ENCODE measurements at regions not wholly inside any gene's neighbourhood (a gene's known extent, or its start where the extent isn't known, plus 50 kb on each side); places are given as distances from the start of the nearest gene placed in this dataset.

- TF ChIP-seq, protein P1, sequence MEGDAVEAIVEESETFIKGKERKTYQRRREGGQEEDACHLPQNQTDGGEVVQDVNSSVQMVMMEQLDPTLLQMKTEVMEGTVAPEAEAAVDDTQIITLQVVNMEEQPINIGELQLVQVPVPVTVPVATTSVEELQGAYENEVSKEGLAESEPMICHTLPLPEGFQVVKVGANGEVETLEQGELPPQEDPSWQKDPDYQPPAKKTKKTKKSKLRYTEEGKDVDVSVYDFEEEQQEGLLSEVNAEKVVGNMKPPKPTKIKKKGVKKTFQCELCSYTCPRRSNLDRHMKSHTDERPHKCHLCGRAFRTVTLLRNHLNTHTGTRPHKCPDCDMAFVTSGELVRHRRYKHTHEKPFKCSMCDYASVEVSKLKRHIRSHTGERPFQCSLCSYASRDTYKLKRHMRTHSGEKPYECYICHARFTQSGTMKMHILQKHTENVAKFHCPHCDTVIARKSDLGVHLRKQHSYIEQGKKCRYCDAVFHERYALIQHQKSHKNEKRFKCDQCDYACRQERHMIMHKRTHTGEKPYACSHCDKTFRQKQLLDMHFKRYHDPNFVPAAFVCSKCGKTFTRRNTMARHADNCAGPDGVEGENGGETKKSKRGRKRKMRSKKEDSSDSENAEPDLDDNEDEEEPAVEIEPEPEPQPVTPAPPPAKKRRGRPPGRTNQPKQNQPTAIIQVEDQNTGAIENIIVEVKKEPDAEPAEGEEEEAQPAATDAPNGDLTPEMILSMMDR (conservative IDR thresholded peaks at IDR 0.05; ENCODE audit: low read length) = no peak
- TF ChIP-seq EZH2phosphoT487 (IDR thresholded peaks at IDR 0.05; ENCODE audit: borderline replicate concordance, low read depth, low read length) = no peak
Observed at GRCh38 chr6:149239573-149240209, 77.8 kb upstream of the TAB2 start.

Measured in OCI-LY7 (cell line).